CD4-positive, alpha-beta T cell treated with Interleukin-6 at 100 ng/mL for 8 hours (primary cell): ENCODE measurements at regions not wholly inside any gene's neighbourhood (a gene's known extent, or its start where the extent isn't known, plus 50 kb on each side); places are given as distances from the start of the nearest gene placed in this dataset.
"Not testable (repeated sequence)": the region's sequence is repeated elsewhere in the genome, so short reads cannot be mapped to it uniquely, and the experiment has no call there.

Source experiments
- DNase-seq: peaks from one replicate; pipeline ENCODE4 v3.0.0-alpha.2; 2020; ENCODE audit warnings: mixed read lengths, low spot score

DNA sequence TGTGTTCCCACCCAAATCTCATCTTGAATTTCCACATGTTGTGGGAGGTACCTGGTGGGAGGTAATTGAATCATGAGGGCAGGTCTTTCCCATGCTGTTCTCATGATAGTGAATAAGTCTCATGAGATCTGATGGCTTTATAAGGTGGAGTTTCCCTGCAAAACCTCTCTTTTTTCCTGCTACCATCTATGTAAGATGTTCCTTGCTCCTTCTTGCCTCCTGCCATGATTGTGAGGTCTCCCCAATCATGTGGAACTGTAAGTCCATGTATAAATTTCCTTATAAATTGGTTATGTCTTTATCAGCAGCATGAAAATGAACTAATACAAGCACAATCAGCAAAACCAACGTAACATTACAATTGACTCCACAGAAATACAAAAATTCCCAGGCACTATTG, 814.8 kb upstream of the CITED2 start:
- DNase-seq = not testable (repeated sequence)

DNA sequence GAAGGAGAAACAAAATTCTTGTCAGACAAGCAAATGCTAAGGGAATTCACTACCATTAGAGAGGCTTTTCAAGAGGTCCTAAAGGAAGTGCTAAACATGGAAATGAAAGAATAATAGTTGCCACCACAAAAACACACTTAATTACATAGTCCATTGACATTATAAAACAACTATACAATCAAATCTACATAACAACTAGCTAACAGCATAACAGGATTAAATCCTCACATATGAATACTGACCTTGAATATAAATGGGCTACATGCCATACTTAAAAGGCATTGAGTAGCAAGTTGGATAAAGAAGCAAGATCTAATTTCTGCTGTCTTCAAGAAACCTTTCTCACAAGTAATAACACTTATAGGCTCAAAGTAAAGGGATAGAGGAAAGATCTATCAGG, 811.5 kb upstream of the CITED2 start:
- no peak for DNase-seq

- no peak for DNase-seq
Measured at GRCh38 chr6:140183881-140184280, 809.4 kb upstream of the CITED2 start.

DNA sequence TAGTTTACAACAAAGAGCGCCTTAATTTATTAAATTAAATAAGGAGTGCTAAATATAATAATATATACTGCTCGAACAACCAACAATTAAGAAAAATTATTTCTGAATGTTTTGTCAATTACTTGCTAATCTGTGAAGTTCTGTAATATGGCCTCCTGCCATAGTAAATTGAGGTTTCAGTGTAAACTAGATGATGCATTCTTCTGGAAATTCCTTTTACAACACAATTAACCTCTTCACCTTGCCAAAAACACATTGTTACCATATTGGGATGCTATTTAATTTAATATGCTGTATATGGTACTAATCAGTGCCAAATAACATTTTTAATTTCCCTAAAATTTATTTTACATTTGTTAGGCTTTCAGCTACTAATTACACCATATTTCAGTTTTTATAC, 808.4 kb upstream of the CITED2 start:
- DNase-seq = no peak

- DNase-seq = no peak
Measured at GRCh38 chr6:140181876-140182275, 807.4 kb upstream of the CITED2 start.

DNA sequence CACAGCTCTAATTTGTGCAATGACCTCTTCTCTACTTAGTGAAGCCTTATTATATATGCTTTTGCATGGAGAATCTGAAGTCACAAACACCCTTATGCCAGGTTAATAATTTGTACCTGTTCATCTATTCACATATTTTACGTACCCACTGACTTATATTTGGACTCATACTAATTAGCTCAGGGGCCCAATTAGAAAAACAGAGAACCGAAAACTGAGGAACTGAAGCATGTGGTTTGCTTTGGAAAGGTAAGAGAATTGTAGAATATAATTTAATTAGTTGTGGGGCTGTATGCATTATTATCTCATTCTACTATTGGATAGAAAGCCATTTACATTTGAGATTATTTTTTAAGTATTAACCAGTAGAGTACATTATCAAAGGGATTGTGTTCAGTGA, 805.9 kb upstream of the CITED2 start:
- no peak for DNase-seq

GRCh38 chr6:140178935-140179334, 804.5 kb upstream of the CITED2 start:
- DNase-seq = no peak

- DNase-seq = no peak
Measured at GRCh38 chr6:140178520-140178919, 804.1 kb upstream of the CITED2 start.

- no peak for DNase-seq
Measured at GRCh38 chr6:140176306-140176705, 801.9 kb upstream of the CITED2 start.

DNA sequence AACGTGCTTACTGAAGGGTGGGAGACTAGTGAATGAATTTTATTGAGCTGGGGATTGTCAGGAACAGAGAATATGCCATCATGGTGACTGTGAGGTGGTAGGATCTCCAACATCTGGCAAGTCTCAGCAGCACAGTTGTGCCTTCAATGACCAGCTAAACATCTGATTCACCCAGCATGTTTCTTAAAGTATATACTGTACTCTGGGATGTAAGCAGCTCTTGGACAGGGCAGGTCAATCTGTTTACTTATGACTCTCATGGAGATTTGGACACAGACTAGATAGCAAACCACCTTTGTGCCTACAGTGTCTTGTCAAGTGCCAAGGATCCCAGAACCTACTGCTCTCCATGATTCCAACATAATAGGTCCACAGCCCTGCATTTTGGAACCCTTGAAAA, 801.0 kb upstream of the CITED2 start:
- DNase-seq = no peak

DNA sequence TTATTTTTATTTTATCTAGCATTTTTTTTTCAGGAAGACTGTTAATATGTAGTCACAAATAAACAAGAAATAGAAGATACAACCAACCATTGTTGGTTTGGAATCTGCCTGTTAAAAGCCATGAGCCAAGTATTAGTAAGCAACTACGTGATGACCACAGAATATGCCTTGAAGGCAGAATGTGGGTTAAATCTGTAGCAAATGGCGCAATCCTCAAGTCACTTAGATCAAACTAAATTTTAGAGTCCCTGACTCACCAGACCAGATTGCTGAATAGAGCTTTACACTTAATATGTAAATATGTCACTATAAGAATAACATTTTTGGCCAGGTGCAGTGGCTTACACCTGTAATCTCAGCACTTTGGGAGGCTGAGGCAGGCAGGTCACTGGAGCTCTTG, 800.1 kb upstream of the CITED2 start:
- no peak for DNase-seq

DNA sequence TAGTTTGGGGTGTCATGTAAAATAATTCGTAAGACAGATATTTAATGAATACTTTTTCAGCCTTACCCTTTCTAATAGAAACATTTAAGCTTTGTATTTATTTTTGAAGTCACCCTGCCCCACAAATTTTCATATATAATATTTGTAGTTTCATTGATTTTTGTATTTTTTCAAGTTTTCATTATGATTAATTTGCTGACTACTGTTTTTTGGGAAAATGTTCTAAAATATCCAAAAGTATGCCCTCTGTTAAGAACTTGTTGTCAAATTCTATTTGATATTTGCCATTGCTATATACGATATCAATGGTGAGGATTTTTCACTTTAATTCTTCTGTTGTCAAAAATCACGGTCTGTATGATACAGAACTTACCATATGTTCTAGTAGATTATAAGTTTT, 793.9 kb upstream of the CITED2 start:
- DNase-seq = no peak

- DNase-seq = no peak
Measured at GRCh38 chr6:140160909-140161308, 786.5 kb upstream of the CITED2 start.

GRCh38 chr6:140160494-140160893, 786.0 kb upstream of the CITED2 start:
- DNase-seq = no peak

DNA sequence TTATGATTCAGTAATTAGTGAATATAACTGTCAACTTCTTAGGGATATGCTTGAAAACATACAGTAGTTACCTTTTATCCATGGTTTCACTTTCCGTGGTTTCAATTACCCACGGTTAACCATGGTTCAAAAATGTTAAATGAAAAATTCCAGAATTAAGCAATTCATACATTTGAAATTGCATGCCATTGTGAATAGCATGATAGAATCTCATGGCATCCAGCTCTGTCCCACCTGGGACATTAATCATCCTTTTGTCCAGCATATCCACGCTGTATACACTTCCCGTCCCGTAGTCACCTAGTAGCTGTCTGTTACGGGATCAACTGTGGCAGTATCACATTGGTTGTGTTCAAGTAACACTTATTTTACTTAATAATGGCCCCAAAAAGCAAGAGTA, 781.7 kb upstream of the CITED2 start:
- DNase-seq = no peak

- no peak for DNase-seq
Measured at GRCh38 chr6:140155451-140156126, 781.1 kb upstream of the CITED2 start.

GRCh38 chr6:140153703-140154102, 779.3 kb upstream of the CITED2 start:
- DNase-seq = no peak

- not testable (repeated sequence) for DNase-seq
Measured at GRCh38 chr6:140147825-140148814, 773.7 kb upstream of the CITED2 start.

DNA sequence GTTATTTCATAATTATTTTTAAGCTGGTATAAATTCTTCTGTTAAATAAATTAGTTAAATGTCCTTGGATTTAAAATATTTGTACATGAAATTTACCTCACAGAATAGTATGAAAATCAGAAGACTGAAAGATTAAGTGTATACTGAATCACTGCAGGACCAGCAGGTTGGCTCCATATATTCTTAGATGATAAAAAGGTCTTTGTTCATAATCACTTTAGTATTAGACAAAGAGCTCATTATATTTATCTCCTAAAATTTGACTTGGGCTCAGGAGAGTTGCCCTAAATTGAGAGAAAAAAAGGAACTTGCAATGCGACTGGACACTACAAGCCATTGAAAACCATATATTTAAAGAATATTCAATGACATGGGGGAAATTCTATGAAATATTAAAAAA, 766.4 kb upstream of the CITED2 start:
- DNase-seq = no peak

- DNase-seq = no peak
Measured at GRCh38 chr6:140138311-140139010, 764.0 kb upstream of the CITED2 start.

DNA sequence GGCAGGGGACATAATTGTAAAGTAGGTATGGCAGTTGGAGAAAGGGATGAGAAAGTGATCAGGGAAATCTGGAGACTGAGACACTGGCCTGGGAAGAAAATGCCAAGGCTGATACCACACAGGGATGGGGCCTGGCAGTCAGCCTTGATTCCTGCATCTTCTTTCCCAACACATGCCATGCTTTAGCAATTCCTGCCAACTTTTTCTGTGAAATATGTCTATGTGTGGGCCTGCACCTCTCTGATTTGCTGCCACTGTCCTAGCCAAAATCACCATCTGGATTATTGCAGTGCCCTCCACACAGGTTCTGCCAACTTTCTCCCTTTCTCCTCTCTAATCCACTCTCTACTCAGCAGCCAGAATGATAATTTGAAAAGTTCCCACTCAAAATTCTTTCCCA, 759.8 kb upstream of the CITED2 start:
- no peak for DNase-seq

DNA sequence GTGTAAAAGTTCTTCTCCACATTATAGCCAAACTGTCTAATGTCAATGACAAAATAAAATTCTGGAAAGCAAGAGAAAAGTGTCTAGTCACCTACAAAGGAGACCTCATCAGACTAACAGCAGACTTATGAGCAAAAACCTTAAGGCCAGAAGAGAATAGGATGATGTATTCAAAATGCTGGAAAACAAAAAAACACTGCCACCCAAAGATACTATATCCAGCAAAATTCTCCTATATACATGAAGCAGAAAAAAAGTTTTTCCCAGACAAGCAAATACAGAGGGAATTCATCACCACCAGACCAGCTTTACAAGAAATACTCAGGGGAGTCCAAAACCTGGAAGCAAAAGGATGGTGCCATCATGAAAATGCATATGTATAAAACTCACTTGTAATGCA, 755.6 kb upstream of the CITED2 start:
- no peak for DNase-seq

GRCh38 chr6:140124498-140124897, 750.0 kb upstream of the CITED2 start:
- DNase-seq = no peak
